ENCODE measurements at regions not wholly inside any gene's neighbourhood (a gene's known extent, or its start where the extent isn't known, plus 50 kb on each side); places are given as distances from the start of the nearest gene placed in this dataset.
A peak's percentile ranks its signal among the peaks of the same experiment; 100 is the strongest.

GRCh38 chr3:71876135-71877105 is 91.5 kb upstream of the PROK2 start:
- Histone ChIP-seq H2AK5ac (ENCODE audit: low read depth, low read length) (0 out of 2 replicates have a peak overlapping the region, but pooled peaks have one; percentile 1), H2BK15ac (ENCODE audit: low read length) (no peak overlapping the region; the same call in 1 of the 2 replicates), H3K4me1 (replicated peaks in 1 of 4; ENCODE audit: control insufficient read depth in 3 of 4, insufficient read depth in 4 of 4, low read length in 3 of 4) (peaks cover 1 to 13% (median 3%) of the 10 kb centered on the region in 4 experiments; a peak in 5 of 7 replicates), H2AFZ (ENCODE audit: low read length) (no peak overlapping the region), H3K79me1 (ENCODE audit: low read depth, low read length) (no peaks in the 10 kb centered on the region), H3K9me3 (ENCODE audit: insufficient read depth in 2 of 2, low read depth in 1 of 2, low read length in 1 of 2) (no peaks in the 10 kb centered on the region; a peak in 1 of 4 replicates), H3K9ac (replicated peaks in 1 of 4; ENCODE audit: extremely low read depth in 1 of 4, low read depth in 3 of 4, low read length in 3 of 4) (no peak overlapping the region), H3K27ac (ENCODE audit: low read depth, low read length) (no peak overlapping the region), H3K27me3 (replicated peaks in 1 of 4; ENCODE audit: control insufficient read depth in 3 of 4, extremely low read depth in 1 of 4, insufficient read depth in 3 of 4, low read length in 3 of 4) (no peaks in the 10 kb centered on the region), H3K4me3 (ENCODE audit: extremely low read depth in 1 of 4, insufficient read depth in 2 of 4, low read depth in 3 of 4, low read length in 4 of 4) (no peak overlapping the region), H2BK120ac (replicated peaks; ENCODE audit: low read depth, low read length) (no peak overlapping the region), H4K8ac (ENCODE audit: extremely low read depth, insufficient read depth, low read length) (no peak overlapping the region), H3K36me3 (ENCODE audit: control insufficient read depth in 2 of 4, insufficient read depth in 4 of 4, low read length in 3 of 4) (no peaks in the 10 kb centered on the region), H3K23ac (ENCODE audit: insufficient read length) (no peak overlapping the region), H3K4ac (replicated peaks; ENCODE audit: insufficient read length, low read depth, low read length) (no peak overlapping the region), H2BK5ac (ENCODE audit: low read depth, low read length) (no peak overlapping the region; the same call in 1 of the 2 replicates), H3K4me2 (ENCODE audit: insufficient read depth in 1 of 2, low read depth in 2 of 2, low read length in 2 of 2) (no peak overlapping the region; a peak in 1 of 4 replicates), H4K20me1 (replicated peaks in 1 of 2; ENCODE audit: control insufficient read depth in 1 of 2, insufficient read depth in 2 of 2, low read length in 2 of 2) (no peaks in the 10 kb centered on the region), H3K79me2 (ENCODE audit: control insufficient read depth in 1 of 2, insufficient read depth in 2 of 2, low read length in 2 of 2) (no peaks in the 10 kb centered on the region), H2BK20ac (ENCODE audit: low read length) (no peak overlapping the region; the same call in 1 of the 2 replicates), H3K14ac (ENCODE audit: insufficient read length) (no peak overlapping the region), H3K18ac (ENCODE audit: extremely low read depth, low read length) (no peak overlapping the region), H3K56ac (replicated peaks; ENCODE audit: insufficient read length, low read depth, low read length) (no peak overlapping the region), H2BK12ac (ENCODE audit: low read depth, low read length) (no peak overlapping the region), H4K5ac (ENCODE audit: insufficient read length, low read depth, low read length) (no peak overlapping the region), H3K23me2 (ENCODE audit: low read depth, low read length) (no peaks in the 10 kb centered on the region), H4K91ac (replicated peaks; ENCODE audit: insufficient read length, low read length) (no peak overlapping the region)
- ChIA-PET POLR2A (ENCODE audit: partially characterized antibody) (interaction anchor here (0.7 to 1.1 kb wide), 3 partner anchors 12 to 1143 kb away, joined by 3 read pairs; no protein-coding TSS in a partner anchor), CTCF (ENCODE audit: partially characterized antibody) (interaction anchor here (0.6 to 7.9 kb wide), 52 partner anchors 7 to 1210 kb away, joined by 3 to 49 read pairs (median 4); no protein-coding TSS in a partner anchor)
- FAIRE-seq (no peak), DNase-seq (ENCODE audit: low read depth in 1 of 2, low spot score in 2 of 2) (no peak)
- 76% methylated on average over 8 of the region's 8 CpGs; no CpG with 5 or more reads in 1 of the 2 experiments for WGBS, 2 experiments (ENCODE audit: extremely low coverage in 1 of 2, insufficient coverage in 1 of 2, insufficient read length in 1 of 2, insufficient replicate concordance in 2 of 2, low coverage in 1 of 2, low lambda C conversion rate in 2 of 2, missing lambda C conversion rate in 1 of 2)
- TF ChIP-seq TAF7 (optimal IDR thresholded peaks at IDR 0.05; ENCODE audit: borderline replicate concordance, low read depth, low read length), result no peak
- TF ChIP-seq RXRA (IDR thresholded peaks at IDR 0.05; ENCODE audit: insufficient read depth, low read depth, low read length), result no peak
- TF ChIP-seq BACH1 (IDR thresholded peaks at IDR 0.05; ENCODE audit: low read length), result no peak
- no peak for TF ChIP-seq TEAD4 (IDR thresholded peaks at IDR 0.05; ENCODE audit: low read depth, low read length)
- TF ChIP-seq JUND (IDR thresholded peaks at IDR 0.05; ENCODE audit: low read length), result no peak
- no peak for TF ChIP-seq NANOG (IDR thresholded peaks at IDR 0.05; ENCODE audit: insufficient read depth, low read depth, low read length, poor library complexity, severe bottlenecking)
- TF ChIP-seq ASH2L (IDR thresholded peaks at IDR 0.05; ENCODE audit: low read length), result no peak
- no peak for TF ChIP-seq RFX5 (IDR thresholded peaks at IDR 0.05; ENCODE audit: borderline replicate concordance, low read depth, low read length)
- TF ChIP-seq, protein P1, sequence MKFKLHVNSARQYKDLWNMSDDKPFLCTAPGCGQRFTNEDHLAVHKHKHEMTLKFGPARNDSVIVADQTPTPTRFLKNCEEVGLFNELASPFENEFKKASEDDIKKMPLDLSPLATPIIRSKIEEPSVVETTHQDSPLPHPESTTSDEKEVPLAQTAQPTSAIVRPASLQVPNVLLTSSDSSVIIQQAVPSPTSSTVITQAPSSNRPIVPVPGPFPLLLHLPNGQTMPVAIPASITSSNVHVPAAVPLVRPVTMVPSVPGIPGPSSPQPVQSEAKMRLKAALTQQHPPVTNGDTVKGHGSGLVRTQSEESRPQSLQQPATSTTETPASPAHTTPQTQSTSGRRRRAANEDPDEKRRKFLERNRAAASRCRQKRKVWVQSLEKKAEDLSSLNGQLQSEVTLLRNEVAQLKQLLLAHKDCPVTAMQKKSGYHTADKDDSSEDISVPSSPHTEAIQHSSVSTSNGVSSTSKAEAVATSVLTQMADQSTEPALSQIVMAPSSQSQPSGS (IDR thresholded peaks at IDR 0.05; ENCODE audit: low read length), result no peak
- TF ChIP-seq SIX5 (IDR thresholded peaks at IDR 0.05; ENCODE audit: low read depth, low read length), result no peak

All from H1 (cell line).